ENCODE measurements at regions not wholly inside any gene's neighbourhood (a gene's known extent, or its start where the extent isn't known, plus 50 kb on each side); places are given as distances from the start of the nearest gene placed in this dataset.

DNA sequence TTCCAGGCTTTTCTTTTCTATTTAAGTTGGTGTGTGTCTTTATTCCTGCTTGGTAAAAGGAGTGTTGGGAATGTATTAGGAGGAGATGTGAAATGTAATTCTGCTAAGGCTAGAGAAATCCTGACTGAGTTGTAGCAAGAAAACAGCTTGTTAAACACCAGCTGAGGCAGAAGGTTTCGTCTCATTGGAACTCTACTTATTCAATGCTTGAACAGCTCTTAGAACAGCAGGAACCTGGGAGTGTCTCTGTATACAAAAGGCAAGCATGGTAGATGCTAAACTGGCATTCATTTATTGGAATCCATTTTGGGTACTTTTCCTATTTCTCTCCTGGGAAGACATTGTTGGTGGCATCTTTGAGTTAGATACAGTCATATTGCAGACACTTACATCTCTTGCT lies 280.9 kb downstream of the HRH4 start:
- no peak for DNase-seq

DNA sequence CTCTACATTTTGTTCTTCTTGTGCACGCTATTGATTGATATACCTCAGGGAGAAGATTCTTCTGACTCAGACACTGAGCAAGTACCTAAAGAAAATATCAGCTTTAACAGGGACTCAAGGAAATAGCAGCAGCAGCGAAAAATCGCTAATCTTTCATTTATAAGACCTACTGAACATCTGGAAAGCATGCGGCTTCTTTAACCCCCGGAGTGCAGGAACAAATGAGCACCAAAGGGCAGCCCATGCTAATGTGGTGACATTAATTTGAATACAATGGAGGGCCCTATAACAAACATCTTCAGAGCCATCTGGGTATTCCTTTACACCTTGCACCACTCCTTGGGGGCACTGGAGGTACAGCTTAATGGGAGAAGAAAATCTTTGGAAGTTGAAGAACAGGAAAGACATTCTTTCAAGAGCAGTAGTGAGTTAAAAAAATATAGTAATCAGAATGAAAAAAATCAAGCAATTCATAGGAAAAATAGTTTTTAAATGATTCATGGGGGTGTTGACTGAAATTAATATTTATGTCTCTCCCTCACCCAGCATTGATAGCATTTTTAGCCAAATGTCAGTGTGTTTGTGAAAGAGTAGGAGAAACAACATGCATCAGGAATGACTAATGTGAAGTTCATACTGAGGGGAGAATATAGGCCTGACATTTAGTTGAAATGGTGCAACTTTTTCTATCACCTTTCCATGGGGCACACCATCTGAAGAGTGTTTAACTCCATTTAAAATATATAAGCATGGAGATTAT lies 281.7 kb downstream of the HRH4 start:
- no peak for DNase-seq

DNA sequence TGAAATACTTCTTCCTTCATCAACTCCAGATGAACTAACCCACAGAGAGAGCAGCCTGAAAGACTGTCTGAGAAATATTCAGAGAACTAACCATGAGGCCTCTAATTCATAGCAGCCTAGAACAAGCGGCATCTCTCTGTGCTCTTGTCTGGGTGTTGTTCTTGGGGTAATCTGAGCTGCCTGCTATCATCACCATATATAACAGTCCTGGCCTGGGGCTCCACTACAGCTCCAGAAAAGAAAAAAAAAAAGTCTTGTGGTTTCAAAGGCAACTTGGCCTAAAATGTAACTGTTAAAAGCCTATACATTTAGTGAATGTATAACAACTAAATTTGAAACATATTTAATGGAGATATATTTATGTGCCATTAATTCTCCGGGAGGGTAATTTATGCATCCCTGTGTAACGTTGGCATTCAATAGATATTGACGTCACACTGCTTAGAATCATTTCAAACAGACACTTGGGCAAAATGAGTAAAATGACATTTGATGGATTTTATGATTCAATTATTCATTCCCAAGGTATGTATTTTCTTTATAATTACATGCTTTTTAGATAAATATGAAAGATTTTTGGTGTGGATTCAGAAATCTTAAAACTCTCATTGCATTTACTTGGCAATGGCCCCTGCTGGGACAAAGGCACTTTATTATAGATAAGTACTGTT lies 294.3 kb downstream of the HRH4 start:
- no peak for DNase-seq

GRCh38 chr18:24756385-24756784 lies 295.9 kb downstream of the HRH4 start:
- no peak for DNase-seq

- no peak for DNase-seq
These were observed 296.7 kb downstream of the HRH4 start for GRCh38 chr18:24757134-24757533.

GRCh38 chr18:24761765-24762164 lies 301.3 kb downstream of the HRH4 start:
- no peak for DNase-seq

DNA sequence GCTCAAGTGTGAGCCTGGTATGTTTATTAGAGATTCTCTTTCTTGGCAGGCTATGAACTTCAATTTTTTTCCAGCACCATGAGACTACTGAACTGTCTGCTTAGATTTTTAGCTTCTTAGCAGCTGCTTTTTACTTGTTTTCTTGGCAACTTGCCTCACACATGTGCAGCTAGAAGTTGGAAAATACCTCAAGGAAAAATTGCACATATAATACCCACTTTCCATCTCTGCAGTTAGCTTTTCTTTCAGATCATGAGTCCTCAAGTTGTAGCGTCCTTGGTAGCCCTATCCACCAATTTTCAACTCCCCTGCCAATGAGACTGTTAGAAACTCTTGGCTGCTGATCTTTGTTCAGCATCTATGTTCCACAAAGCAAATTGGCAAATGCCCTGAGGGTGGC lies 302.1 kb downstream of the HRH4 start:
- DNase-seq: no peak

DNA sequence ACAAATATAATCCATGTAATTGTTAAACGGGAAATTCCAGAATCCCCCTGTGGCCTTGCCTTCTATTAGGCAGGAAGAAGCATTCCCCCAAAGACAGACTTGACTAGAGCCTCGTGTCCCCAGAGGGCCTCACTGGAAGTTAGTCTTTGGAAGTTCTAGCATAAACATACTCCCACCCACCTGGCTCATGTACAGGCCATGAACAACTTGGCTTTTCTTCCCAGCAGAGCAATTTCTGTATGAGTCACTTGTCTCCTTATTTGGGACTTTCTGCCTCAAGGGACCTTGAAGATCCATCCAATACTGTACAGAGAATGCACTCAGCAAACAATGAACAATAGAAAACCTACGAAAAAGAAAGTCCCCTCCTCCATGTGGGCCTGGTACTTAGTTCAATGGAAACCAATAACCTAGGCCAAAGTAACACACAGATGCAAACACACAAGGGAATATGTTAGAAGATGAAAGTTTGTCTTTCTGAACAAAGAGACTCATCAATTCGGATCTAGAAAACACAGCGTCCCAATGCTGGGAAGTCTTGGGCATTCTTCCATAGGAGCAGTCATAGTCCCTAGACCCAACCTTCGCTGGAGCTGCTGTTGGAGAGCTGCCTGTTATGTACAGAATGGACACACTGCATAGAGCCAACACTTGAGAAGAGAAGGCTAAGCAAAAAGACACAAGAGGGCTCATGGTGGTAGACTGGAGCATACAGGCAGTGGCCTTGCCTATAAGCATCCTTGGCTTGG lies 303.5 kb downstream of the HRH4 start:
- no peak for DNase-seq

- no peak for DNase-seq
These were observed 304.3 kb downstream of the HRH4 start for GRCh38 chr18:24764766-24765165.

- no peak for DNase-seq
These were observed 305.9 kb downstream of the HRH4 start for GRCh38 chr18:24766376-24766775.

DNA sequence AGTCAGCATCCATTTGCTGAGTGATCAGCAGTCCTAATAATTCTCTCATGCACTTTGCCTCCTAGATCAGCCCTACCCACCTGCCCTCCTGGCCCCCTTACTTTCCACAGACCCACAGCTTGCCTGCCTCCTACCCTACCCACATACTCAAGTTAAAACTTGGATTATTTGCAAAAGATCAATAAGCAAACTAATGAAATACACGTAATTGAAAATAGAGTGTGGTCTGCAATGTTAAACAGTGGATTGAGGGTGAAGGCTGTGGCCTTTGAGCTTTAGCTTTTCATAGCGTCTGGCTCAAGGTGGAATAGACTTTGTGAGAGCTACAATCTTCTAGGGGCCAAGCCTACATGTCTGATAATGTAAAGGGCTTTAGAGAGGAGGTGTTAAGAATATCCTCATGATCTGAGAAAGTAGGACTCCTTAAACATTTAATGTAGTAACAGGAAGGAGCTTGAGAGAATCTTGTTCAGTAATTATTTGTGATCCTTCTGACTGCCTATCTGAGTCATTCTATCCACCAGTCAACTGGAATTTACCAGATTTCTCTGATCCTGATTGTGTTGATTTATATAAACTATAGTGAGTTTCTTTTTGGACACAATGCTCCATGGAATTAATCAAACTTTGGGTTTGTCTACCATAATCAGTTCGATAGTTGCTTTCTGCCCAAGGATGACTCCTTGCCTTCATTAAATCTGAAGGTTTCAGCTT lies 310.0 kb downstream of the HRH4 start:
- no peak for DNase-seq

- no peak for DNase-seq
These were observed 310.9 kb downstream of the HRH4 start for GRCh38 chr18:24771300-24771699.

GRCh38 chr18:24773101-24773500 lies 312.7 kb downstream of the HRH4 start:
- DNase-seq: no peak

GRCh38 chr18:24776019-24776418 lies 315.6 kb downstream of the HRH4 start:
- no peak for DNase-seq

DNA sequence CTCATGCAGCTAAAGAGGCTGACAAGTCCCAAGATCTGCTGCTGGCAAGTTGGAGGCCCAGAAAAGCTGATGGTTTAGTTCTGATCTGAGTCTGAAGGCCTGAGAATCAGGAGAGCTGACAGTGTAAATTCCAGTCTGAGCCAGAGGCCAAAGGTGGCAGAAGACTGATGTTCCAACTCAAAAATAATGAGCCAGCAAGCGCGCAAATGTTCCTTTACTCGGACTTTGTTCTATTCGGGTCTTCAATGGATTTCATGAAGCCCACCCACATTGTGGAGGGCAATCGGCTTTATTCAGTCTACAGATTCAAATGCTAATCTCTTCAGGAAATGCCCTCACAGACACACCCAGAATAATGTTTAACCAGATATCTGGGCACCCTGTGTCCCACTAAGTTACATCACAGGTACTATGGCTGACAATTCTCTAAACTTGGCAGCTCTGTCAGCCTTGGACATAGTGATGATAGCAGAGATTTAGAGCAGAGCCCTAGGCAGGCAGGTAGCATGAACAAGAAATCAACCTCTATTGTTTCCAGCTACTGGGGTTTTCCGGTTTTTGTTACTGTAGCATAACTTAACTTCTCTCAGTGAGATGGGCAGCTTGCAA lies 318.5 kb downstream of the HRH4 start:
- DNase-seq: no peak

DNA sequence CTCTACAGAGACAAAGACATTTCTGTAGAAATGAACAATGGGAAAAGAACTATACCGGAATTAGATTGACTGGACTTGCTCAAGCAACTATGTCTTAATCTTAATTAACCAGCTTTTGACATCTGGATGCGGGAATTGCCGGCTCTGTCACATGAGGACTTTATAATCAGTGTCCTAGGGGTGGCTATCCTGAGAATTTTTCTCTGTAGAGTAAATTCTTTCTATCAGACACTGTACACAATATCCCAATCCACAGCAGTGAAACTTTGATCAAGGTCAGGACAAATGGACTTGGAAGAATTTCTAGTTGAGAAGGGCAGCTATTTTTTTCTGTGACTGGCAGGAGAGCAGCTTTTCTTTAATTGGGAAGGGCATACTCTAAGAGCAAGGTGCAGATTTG lies 322.1 kb downstream of the HRH4 start:
- DNase-seq: no peak

DNA sequence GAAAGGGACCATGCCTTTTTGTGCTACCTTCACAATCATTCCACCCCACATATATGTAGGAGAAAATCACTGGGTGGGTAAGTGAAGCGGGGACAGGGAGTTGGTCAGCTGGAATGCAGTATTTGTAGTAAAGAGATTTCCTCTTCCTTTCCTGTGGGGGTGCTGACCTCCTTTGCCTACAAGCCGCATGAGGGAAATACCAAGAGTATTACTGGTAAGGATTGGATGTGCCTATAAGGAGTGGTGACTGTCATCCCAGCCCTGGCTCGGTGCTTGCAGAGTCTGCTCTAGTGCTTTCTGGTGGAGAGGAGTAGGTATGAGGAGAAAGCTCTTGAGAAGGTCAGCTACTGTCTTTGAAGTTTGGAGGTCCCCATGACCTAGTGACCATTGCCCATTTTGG lies 324.6 kb downstream of the HRH4 start:
- DNase-seq: no peak

DNA sequence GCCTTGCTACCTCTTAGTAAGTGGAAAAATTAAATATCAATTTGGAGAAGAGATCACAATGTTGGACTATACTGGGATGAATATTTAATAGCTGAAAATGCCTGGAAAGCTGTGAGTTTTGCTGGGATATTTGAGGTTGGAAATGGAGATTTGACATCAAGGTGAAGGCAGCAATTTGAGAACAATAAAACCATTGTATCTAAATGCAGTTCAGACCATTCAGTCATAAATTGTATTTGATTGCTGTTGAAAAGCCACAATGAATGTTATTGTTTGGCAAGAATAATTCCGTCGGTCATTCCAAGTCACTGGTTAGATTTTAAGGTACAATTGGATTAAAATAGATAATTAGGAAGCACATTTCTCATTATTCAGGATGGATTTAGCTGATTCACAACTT lies 325.6 kb downstream of the HRH4 start:
- no peak for DNase-seq

DNA sequence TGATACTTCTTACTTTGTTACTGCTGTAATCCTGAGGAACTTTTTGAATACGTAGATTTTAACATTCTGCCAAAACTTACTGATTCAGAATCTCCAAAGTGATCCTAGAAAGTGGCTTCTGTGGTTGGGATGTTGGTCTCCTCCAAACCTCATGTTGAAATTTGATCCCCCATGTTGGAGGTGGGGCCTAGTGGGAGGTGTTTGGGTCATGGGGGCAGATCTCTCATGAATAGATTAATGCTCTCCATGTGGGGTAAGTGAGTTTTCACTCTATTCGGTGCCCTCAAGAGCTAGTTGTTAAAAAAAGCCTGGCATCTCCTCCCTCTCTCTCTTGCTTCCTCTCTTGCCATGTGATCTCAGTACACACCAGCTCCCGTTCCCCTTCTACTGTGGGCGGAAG lies 329.9 kb downstream of the HRH4 start:
- DNase-seq: no peak

- DNase-seq: no peak
These were observed 331.5 kb downstream of the HRH4 start for GRCh38 chr18:24791751-24792545.

DNA sequence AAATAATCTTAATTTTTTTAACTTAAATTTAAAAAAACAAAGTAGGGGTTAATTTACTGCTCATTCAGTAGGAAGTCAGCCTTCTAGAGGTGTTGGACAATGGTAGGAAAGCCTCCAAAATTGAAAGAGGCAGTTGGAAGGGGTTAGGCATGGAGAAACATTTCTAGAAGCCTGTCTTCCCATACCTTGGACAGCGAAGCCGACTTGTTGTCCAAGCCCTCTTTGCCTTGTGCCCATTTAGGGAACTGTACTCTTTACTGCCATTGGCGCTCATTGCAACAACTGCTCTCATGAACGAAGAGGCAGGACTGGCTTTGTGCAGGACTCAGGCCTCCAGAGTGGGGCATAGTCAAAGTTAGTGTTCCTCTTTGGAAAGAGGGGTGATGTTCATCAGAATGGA lies 333.3 kb downstream of the HRH4 start:
- DNase-seq: no peak

DNA sequence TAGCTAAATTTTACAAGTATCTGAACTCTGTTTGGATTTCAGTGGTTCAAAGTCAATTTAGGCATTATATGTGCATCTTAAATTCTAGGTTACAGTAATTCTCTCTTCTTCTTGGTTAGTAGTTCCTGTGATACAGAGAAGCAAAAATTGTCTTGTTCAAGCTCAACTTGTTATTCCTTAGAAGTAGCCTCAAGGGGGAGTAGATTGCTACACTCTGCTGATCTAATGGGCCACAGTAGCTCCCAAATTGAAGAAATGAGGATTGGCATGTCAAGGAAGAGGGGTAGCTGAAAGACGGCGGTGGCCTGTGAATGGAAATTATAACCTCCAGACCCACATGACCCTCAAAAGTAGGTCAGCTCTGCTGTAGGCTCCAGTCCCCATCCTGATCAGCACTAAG lies 334.7 kb downstream of the HRH4 start:
- DNase-seq: no peak
